Peyer's patch (tissue), 4 donors: ENCODE measurements at regions not wholly inside any gene's neighbourhood (a gene's known extent, or its start where the extent isn't known, plus 50 kb on each side); places are given as distances from the start of the nearest gene placed in this dataset.
"Not testable (repeated sequence)": the region's sequence is repeated elsewhere in the genome, so short reads cannot be mapped to it uniquely, and the experiment has no call there.

Source experiments
- DNase-seq, 3 donors: peaks; one replicate each; pipeline ENCODE4 v3.0.0-alpha.2; 2017 to 2019
- H3K27ac ChIP-seq, 4 donors: fragments of 200-600 bp; sonication (generic); one replicate each; pipeline ENCODE4 v1.5.1; 2016 to 2019
- H3K27me3 ChIP-seq, 2 donors: fragments of 200-600 bp; sonication (generic); one replicate each; pipeline ENCODE4 v1.5.1; 2019
- H3K36me3 ChIP-seq, 3 donors: fragments of 200-600 bp; sonication (generic); one replicate each; pipeline ENCODE4 v1.5.1; 2016 to 2019
- H3K4me1 ChIP-seq, 4 donors: fragments of 200-600 bp; sonication (generic); one replicate each; pipeline ENCODE4 v1.5.1; 2016 to 2019
- H3K4me3 ChIP-seq, 4 donors: fragments of 200-600 bp; sonication (generic); 1 replicate in 3 of 4; 2 replicates in 1 of 4; pipeline ENCODE4 v1.5.1; 2016 to 2019; ENCODE audit warnings: mild to moderate bottlenecking in 1 of 4
- H3K9me3 ChIP-seq, 4 donors: fragments of 200-600 bp; sonication (generic); one replicate each; pipeline ENCODE4 v1.5.1; 2016 to 2019; ENCODE audit warnings: mild to moderate bottlenecking in 1 of 4
- CTCF ChIP-seq, 6 experiments: fragments of 450-650 bp in 4 of 6; fragments of 200-600 bp in 2 of 6; sonication (generic) in 1 of 6; IDR thresholded peaks; one replicate each; pipeline ENCODE4 v1.5.1; 2017 to 2019; ENCODE audit warnings: antibody characterized with exemption in 6 of 6, mild to moderate bottlenecking in 3 of 6, moderate library complexity in 1 of 6
- POLR2A ChIP-seq, 2 donors: fragments of 450-650 bp; IDR thresholded peaks; one replicate each; pipeline ENCODE4 v1.5.1; 2017; ENCODE audit warnings: antibody characterized with exemption in 2 of 2, mild to moderate bottlenecking in 2 of 2, moderate library complexity in 2 of 2

- H3K4me3 ChIP-seq: no peak overlapping the region
- H3K27me3 ChIP-seq: no peaks in the 10 kb centered on the region
- peak; percentile 59 to 93 (median 82) for DNase-seq
- no peaks in the 10 kb centered on the region for H3K36me3 ChIP-seq
- H3K27ac ChIP-seq: no peak overlapping the region
- no peaks in the 10 kb centered on the region for H3K9me3 ChIP-seq
- H3K4me1 ChIP-seq: no peaks in the 10 kb centered on the region
- TF ChIP-seq CTCF (IDR thresholded peaks at IDR 0.05) (peak; percentile 73 to 85 (median 84)), POLR2A (IDR thresholded peaks at IDR 0.05) (no peak)
Observed at GRCh38 chr14:99995700-99996356, 69.4 kb upstream of the EVL start.

DNA sequence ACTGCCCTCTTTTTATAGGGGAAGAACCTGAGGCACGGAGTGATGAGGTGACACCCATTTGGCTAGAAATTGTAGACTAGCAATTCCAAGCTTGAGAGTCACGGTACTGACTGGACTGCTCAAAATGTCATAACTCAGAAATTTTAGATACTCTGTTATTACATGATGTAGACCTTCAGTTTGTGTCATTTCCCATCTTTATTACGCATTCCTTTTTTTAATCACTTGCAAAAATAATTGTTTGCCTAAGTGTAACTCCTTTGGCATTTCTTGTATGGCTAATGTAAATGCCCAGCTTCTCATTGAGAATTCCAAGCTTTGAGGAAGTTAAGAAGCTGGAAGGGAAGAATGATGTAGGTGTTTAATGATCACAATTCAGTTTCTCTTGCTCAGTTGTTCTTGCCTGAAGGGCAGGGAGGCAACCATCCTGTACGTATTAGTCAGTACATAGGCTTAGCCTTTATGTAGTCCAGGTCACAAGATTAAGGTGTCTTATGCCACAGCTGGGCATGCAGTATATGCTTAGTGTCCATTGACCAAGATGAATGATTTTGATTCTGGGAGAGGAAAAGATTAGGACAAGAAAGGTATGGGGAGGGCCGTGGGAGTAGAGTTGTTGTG lies 68.2 kb upstream of the EVL start:
- no peaks in the 10 kb centered on the region for H3K4me1 ChIP-seq
- no peak for TF ChIP-seq CTCF (IDR thresholded peaks at IDR 0.05)
- TF ChIP-seq POLR2A (IDR thresholded peaks at IDR 0.05): no peak

DNA sequence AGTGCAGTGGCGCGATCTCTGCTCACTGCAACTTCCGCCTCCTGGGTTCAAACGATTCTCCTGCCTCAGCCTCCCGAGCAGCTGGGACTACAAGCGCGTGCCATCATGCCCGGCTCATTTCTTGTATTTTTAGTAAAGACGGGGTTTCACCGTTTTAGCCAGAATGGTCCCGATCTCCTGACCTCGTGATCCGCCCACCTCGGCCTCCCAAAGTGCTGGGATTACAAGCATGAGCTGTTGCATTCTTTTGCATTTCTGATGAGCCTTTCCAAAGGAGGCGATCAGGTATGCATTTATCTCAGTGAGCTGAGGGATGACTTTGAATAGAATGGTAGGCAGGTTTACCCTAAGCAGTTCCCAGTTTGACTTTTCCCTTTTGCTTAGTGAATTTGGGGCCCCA lies 64.8 kb upstream of the EVL start:
- not testable (repeated sequence) for H3K9me3 ChIP-seq, DNase-seq, H3K27ac ChIP-seq, H3K36me3 ChIP-seq, H3K4me3 ChIP-seq, H3K27me3 ChIP-seq, H3K4me1 ChIP-seq

More for the DNA sequence above, 68.2 kb upstream of the EVL start:
- DNase-seq: no peak
- no peaks in the 10 kb centered on the region for H3K27me3 ChIP-seq
- H3K9me3 ChIP-seq: no peaks in the 10 kb centered on the region
- no peak overlapping the region for H3K4me3 ChIP-seq
- H3K27ac ChIP-seq: no peak overlapping the region
- H3K36me3 ChIP-seq: no peaks in the 10 kb centered on the region

DNA sequence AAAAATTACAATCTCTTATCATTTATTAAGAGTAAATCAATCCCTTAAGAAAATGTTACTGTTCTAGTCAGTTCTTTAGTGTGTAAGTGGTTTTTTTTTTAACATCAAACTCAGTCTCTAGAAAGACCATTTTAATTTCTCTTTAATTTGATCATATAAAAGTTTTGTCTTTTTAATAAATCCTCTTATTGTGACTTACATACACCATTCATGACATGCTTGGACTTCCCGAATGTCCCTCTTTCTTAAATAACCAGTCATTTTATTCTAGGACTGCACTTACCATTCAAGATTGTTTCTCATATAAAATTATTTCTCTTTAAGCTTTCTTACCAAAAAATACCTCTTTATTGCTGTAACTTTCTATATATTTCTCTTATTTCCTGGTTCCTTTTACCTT lies 60.8 kb upstream of the EVL start:
- Histone ChIP-seq H3K4me3 (no peak overlapping the region), H3K27me3 (no peaks in the 10 kb centered on the region), H3K36me3 (no peaks in the 10 kb centered on the region), H3K4me1 (no peaks in the 10 kb centered on the region), H3K27ac (no peak overlapping the region), H3K9me3 (no peaks in the 10 kb centered on the region)
- no peak for DNase-seq
- no peak for TF ChIP-seq CTCF (IDR thresholded peaks at IDR 0.05)
- TF ChIP-seq POLR2A (IDR thresholded peaks at IDR 0.05): no peak

DNA sequence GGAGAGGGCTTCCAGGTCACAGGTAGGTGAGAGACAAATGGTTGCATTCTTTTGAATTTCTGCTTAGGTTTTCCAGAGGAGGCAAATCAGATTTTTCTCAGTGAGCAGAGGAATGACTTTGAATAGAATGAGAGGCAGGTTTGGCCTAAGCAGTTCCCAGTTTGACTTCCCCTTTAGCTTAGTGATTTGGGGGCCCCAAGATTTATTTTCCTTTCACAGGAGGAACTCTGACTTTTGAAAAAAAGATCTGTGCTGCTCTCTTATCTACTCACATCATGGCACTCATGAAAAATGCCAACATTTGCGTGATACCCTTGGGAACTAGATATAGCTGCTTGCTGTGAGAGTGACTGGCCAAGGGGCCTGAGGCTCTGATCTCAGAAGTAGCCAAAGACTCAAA lies 58.0 kb upstream of the EVL start:
- H3K4me1 ChIP-seq: peaks cover 0 to 5% (median 1%) of the 10 kb centered on the region in 4 donors

DNA sequence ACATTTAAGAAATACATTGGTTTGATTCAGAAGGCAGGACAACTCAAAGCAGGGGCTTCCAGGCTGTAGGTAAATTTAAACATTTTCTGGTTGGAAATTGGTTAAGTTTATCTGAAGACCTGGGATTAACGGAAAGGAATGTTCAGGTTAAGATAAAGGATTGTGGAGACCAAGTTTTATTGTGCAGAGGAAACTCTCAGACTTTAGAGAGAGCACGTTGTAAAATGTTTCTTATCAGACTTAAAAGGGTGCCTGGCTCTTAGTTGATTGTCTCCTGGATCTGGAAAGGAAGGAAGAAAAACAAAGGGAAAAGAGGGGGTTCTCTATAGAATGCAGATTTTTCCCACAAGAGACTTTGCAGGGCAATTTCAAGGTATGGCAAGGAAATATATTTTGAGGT lies 55.4 kb upstream of the EVL start:
- H3K27ac ChIP-seq, DNase-seq, H3K4me3 ChIP-seq, H3K36me3 ChIP-seq, H3K27me3 ChIP-seq, H3K9me3 ChIP-seq: not testable (repeated sequence)
- H3K4me1 ChIP-seq: peaks cover 0 to 14% (median 4%) of the 10 kb centered on the region in 4 donors

More for the DNA sequence above, 58.0 kb upstream of the EVL start:
- DNase-seq: no peak
- TF ChIP-seq POLR2A (IDR thresholded peaks at IDR 0.05) (no peak), CTCF (IDR thresholded peaks at IDR 0.05) (no peak)
- Histone ChIP-seq H3K36me3 (no peaks in the 10 kb centered on the region), H3K4me3 (no peak overlapping the region), H3K9me3 (no peaks in the 10 kb centered on the region), H3K27ac (no peak overlapping the region), H3K27me3 (no peaks in the 10 kb centered on the region)
